Activated CD4-positive, alpha-beta T cell treated with anti-CD3 and anti-CD28 coated beads, Interleukin-2, amount 50 U/mL, for 48 hours (primary cell): ENCODE measurements at regions not wholly inside any gene's neighbourhood (a gene's known extent, or its start where the extent isn't known, plus 50 kb on each side); places are given as distances from the start of the nearest gene placed in this dataset.

Source experiments
- DNase-seq, 2 experiments: peaks; one replicate each; pipeline ENCODE4 v3.0.0-alpha.2; 2020

DNA sequence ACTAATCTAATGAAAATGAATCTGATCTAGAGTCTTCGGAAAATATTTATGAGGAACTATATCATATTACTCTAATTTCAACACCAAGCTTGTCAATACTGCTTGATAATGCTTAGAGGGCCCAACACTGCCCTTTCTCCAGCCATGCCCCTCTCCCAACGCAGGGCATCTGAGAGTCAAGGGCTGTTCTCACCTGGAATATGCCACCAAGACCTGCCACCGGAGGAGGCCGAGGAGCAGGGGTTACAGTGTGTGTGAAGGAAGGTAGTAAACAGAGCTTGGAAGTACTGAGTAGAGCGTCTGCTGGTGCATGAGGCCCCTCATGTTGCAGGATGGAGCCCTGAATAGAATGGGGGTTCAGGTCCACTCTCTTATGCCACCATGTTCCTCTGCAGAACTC lies 301.3 kb upstream of the MPDZ start:
- DNase-seq: no peak

DNA sequence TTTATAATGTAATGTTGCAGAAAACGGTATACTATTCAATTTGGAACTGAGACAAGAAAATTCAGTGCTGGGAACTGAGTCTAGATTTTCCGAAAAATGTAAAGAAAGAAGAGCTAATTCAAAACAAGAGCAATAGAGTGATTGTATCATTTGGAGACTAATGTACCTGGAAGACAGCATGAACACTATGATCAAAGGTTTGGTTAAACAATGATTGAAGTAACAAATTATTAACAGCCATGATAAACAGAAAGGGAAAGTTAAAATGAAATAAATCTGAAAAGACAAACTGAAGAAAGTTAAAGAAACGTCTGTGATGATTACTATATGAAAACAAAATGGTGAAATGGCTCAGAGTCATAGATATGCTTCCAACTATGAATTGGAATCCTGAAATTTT lies 300.6 kb upstream of the MPDZ start:
- DNase-seq: no peak

- DNase-seq: no peak
These were observed 296.6 kb upstream of the MPDZ start for GRCh38 chr9:13576101-13576500.

DNA sequence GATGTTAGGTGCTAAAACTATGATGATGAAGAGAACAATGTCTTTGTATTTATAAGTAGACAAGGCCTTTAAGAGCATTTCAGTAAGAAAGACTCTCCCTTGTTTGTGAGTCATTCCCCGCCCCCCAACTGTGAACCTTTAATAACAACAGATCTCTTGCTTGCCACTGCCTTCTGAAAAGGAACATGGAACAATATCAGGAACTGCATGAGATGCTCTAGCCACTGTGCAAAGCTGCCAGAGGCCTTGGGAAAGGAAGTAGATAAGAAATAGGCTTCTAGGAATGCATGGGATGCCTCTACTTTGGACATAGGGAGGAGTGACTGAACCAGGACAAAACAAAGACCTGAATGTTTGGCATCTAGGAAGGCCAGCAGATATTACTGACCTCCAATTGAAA lies 296.1 kb upstream of the MPDZ start:
- no peak for DNase-seq

DNA sequence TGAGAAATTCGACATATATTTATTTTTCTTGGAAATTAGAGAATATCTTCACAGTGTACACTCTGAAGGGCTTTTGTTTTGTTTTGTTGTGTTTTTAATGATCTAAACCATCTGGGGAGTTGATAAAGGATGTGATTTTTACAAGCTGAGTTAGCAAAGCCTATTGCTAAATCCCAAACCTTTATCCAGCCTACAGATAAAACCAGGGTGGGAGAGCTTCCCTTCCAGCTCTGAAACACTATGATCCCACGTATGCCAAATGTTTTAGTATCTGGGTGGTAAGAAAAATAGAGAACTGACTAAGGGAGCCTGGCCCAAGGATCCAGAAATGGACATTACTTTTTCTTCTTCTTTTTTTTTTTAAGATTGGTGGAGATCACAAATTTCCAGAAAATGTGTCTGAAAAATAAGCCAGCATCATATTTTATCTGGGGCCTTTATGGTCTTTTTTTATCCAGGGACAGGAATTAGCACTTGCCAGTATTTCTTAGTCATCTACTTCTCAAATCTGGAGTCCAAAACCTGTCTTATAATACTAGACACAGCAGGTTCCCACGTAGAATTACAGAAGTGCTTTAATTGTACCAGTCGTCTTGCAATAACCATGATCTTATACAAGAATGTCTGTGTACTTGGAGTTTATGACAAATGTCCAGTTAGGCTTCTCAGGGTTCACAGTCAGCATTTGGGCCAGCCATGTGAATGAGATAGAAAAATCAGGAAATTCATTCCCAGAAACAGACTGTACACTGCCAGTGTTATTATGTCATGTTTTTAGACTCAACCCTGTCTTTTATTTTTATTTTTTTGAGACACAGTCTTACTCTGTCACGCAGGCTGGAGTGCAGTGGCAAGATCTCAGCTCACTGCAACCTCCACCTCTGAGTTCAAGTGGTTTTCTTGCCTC lies 290.8 kb upstream of the MPDZ start:
- no peak for DNase-seq

DNA sequence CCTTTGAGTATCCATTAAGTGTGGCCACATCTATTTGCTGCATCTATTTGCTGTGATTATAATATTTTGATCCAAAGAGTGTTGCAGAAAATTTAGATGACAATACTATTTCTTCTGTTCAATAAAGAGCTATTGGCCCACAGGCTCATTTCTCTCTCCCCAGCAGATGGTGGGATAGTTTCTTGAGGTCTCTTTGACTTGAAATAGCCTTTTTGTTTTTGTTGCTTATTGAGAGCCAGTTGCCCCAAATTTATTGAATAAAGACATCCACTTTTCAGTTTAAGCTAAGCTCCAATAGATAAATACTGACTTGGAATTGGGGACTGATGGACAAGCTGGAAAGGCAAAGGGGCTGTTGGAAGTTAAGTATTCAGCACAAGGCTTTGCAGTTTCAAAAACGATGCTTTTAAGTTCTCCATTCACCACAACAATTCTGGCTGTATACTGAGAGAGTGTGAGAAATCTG lies 290.1 kb upstream of the MPDZ start:
- DNase-seq: no peak

DNA sequence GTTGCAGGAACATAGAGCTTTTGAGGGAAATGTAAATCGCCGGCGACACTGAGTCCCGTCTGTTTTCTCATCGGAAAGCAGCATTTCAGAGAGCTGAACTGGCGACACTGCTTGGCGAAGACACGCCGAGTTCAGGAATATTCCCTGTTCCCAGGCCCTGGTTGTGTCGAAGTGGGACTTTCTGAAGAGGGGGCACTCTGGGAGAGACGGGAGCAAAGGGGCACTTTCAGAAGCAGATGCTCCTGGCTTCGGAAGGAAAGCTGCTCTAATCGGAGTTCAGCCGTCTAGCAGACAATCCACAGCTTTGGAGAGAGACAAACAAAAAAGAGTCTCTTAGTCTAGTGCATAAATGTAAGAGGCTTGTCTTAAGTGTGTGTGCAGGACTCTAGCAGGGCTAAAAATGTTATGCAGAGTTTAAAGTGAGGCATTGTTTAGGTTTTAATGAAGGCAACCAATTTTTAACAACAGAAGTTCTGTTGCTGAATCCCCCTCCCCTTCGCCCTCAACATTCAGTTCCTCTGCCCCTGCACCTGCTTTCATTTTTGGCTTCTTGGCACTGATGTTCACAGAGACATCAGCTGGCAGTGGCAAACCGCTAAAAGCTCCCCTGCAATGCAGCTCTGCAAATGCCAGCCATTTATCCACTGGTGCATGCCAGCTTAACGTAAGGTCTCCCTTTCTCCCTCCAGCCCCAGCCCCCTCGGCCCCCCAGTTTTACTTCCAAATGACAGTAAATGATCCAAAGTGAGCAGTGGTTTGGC lies 289.5 kb upstream of the MPDZ start:
- no peak for DNase-seq

GRCh38 chr9:13568405-13568804 lies 288.9 kb upstream of the MPDZ start:
- no peak for DNase-seq

- no peak for DNase-seq
These were observed 288.3 kb upstream of the MPDZ start for GRCh38 chr9:13567833-13568232.

DNA sequence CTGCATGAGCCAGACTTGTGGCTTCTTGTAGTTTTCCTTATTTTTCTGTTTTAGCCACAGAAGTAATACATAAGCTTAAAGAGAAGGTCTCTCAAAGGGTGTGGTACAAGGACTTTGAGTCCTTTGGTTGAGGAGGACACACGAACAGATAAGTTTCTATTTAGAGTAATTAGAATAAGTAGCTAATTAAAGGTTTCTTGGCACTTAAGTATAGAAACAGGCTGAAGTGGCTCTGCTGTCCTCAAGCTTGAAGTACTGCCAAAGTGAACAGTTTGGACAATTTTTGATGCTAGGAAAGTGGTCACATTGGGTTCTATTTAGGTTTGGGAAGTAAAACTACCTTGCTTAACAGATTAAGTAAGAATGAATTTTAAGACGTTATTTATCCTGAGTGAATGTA lies 278.3 kb upstream of the MPDZ start:
- DNase-seq: no peak

DNA sequence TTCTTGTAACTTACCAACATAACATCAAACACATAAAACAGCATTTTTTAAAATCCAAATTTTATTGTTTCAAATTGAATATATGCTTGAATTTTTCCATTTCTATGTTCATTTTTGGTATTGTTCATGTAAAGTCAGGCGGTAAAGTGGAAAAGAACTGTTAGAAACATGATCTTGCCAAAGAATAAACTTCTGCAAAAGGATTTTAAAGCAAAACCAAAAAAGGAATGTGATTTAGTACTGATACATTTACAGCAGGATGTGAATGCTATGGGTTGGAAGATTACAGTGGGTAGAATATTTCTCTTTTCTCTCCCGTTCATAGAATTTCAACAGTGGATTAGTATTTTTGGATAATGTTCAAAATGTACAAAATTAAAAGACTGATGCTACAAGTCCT lies 277.2 kb upstream of the MPDZ start:
- no peak for DNase-seq

DNA sequence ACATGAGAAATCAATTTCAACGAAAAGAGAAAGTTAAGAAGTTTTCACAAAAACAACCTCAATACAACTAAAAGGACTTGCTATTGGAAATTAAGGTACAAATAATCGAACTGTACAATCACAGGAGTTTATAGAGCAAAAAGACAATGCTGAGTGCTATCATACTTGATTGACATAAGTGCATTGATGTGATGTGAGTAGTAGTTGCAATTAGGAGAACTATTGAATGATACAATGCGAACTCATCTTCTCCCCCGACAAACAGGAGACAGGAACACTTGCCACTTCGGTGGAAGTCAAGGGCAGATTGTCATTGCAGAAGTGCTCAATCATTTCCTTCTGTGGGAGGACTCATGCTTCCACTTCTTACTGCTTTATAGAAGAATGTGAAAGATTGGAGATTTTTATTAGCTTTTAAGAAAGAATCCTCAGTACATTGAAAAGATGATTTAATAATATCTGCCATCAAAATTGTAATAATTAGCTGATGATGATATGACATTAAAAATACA lies 276.6 kb upstream of the MPDZ start:
- DNase-seq: no peak

- no peak for DNase-seq
These were observed 276.0 kb upstream of the MPDZ start for GRCh38 chr9:13555516-13555915.

- DNase-seq: no peak
These were observed 275.1 kb upstream of the MPDZ start for GRCh38 chr9:13554626-13555025.

DNA sequence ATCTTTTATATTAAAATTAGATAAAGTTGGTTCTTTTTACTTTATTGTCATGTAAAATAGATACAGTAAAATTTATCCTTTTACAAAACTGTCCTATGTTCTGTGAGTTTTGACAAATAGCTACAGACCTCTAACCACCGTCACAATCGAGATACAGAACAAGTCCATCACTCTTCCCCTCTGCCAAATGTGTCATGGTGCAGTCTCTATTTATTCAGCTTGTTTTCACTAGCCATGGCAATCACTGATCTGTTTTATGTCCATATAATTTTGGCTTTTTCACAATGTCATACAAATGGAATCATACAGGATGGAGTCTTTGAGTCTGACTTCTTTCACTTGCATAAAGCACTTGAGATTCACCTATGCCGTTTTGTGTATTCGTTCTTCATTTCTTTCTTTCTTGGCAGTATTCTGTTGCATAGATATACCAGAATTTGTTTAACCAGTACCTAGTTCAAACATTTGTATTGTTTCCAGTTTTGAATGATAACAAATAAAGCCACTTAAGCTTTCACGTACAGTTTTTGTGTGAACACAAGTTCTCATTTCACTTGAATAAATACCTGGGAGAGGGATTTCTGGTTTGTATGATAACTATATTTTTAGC lies 273.2 kb upstream of the MPDZ start:
- DNase-seq: no peak

- DNase-seq: no peak
These were observed 271.0 kb upstream of the MPDZ start for GRCh38 chr9:13550519-13550918.

- DNase-seq: no peak
These were observed 269.0 kb upstream of the MPDZ start for GRCh38 chr9:13548535-13548934.

DNA sequence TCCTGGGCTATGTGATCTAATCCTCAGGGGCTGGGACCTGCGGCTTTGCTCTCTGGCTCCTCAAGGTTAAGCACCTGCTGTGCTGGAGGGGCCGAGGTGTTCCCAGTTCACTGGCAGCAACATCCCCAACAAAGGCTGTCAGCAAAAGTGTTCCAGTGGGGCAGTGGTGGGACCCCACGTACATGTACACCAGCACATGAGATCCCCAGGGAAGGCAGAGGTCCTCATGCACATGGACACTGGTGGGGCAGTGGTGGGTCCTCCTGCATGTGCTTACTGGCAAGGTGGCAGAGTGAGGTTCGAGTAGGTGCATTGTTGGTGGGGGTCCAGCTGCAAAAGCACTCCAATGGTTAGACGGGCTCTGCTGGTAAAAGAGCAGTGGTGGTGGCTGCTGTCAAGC lies 255.6 kb upstream of the MPDZ start:
- DNase-seq: no peak

GRCh38 chr9:13534006-13534405 lies 254.5 kb upstream of the MPDZ start:
- no peak for DNase-seq

DNA sequence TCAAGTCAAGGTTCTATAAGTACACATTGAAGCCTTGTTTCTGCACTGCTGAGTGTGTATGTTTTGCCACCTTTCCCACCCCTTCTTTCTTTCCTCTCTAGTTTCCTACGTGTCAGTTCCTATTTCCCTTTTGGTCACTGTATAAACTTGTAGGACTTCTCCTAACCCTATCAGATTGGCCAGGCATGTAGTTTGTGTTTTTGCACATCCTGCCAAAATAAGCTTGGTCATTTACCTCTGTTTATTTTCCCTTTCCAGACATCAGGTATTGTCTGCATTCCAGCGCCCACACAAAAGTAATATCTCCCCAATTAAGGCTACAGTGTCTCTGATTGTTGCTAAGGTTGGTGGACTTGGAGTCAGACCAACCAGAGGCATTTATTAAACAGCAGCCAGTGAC lies 252.9 kb upstream of the MPDZ start:
- no peak for DNase-seq

DNA sequence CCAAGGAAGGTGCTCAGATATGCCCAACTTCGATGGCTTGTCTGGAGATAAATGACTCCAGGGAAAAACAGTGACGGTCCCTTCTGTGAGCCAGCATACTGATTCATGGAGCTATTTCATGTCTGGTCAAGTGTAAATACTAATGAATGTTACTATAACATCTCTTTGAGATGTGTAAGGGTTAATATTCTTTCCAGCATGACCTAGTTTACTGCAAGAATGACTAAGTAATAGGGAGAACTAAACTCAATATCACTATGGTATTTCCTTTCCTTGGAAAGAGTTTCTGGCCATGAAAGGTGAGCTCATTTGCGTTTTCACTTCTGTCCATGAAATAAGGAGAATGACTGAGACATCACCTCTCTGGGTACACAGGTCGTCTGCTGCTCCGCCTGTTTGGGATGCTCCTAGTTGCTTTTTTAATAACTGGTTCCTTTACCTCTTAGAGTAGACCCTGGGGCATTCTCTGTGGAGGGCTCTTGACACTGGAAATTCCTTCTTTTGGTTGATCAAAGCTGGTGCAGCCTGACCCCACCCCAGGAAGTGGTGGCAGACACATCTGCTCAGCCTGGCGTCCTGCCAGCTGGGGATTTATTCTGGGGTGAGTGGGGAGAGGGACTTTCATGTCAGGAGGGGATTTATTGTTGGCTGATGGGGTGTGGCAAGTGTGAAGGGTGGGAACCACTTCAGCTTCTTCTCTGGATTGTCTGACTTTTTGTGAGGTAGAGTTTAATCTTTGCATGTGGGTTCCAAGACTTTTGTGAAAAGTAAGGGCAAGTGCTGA lies 250.0 kb upstream of the MPDZ start:
- DNase-seq: no peak

- no peak for DNase-seq
These were observed 244.8 kb upstream of the MPDZ start for GRCh38 chr9:13524245-13524644.

DNA sequence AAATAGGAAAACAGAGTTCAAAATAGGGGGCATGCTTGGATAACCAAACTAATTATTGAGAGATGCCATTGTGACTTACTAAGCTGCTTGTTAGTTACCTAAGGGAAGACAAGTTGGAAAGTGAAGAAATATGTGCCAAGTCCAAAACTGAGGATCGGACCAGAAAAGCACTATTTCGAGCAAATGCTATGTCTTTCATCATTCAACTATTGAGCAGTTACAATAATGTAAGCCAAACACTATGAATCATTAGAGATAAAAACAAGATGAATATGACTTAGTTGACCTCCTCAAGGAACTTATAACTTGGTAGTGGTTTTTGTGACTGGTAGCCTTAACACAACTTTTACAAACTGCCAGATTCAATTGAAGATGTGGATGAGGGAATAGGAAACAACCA lies 240.6 kb upstream of the MPDZ start:
- no peak for DNase-seq
